Fibroblast of the aortic adventitia (primary cell): ENCODE measurements at regions not wholly inside any gene's neighbourhood (a gene's known extent, or its start where the extent isn't known, plus 50 kb on each side); places are given as distances from the start of the nearest gene placed in this dataset.

Source experiments
- DNase-seq: peaks from one replicate; pipeline ENCODE4 v3.0.0-alpha.2; 2010; ENCODE audit warnings: low read depth
- H3K4me3 ChIP-seq: 2 replicates; pipeline ENCODE4 v1.5.1; 2011; ENCODE audit warnings: low read depth, mild to moderate bottlenecking, control low read depth, low read length, moderate library complexity
- CTCF ChIP-seq: IDR thresholded peaks from 2 replicates; pipeline ENCODE4 v1.5.1; 2011; ENCODE audit warnings: mild to moderate bottlenecking, low read length, control low read depth, inconsistent platforms; ENCODE audit not compliant: insufficient read depth

DNA sequence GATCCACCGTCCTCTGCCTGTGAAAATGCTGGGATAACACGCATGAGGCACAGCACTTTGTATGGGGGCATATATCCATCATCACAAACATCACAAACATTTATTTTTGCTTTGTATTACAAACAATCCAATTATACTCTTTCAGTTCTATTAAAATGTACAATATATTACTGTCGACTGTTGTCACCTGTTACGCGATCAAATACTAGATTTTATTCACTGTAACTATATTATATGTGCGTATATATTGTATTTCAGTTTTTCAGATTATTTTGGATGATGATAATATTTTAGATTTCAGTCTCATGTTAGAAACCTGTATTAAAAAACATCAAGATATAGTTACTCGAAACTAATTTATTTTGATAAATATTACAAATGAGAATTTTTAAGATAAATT is 998.3 kb downstream of the EFNB2 start:
- no peak for DNase-seq
- H3K4me3 ChIP-seq: no peak overlapping the region
- no peak for TF ChIP-seq CTCF

GRCh38 chr13:105530468-105530867 is 1005.0 kb downstream of the EFNB2 start:
- H3K4me3 ChIP-seq: no peak overlapping the region
- no peak for DNase-seq
- no peak for TF ChIP-seq CTCF

- H3K4me3 ChIP-seq: no peak overlapping the region
- DNase-seq: no peak
- no peak for TF ChIP-seq CTCF
Measured at GRCh38 chr13:105527127-105527526, 1008.3 kb downstream of the EFNB2 start.

DNA sequence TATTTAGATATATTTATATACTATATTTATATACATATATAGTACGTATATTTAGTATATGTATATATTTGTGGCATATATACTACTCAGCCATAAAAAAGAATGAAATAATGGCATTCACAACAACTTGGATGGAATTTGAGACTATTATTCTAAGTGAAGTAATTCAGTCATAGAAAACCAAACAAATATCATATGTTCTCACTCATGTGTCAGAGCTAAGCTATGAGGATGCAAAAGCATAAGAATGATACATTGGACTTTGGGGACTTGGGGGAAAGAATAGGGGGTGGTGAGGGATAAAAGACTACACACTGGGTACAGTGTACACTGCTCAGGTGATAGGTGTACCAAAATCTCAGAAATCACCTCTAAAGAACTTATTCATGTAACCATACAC is 1015.7 kb downstream of the EFNB2 start:
- no peak for DNase-seq

GRCh38 chr13:105518086-105518485 is 1017.4 kb downstream of the EFNB2 start:
- no peak for DNase-seq
- no peak for TF ChIP-seq CTCF
- H3K4me3 ChIP-seq: no peak overlapping the region

More for the DNA sequence above, 1015.7 kb downstream of the EFNB2 start:
- TF ChIP-seq CTCF: no peak
- no peak overlapping the region for H3K4me3 ChIP-seq

DNA sequence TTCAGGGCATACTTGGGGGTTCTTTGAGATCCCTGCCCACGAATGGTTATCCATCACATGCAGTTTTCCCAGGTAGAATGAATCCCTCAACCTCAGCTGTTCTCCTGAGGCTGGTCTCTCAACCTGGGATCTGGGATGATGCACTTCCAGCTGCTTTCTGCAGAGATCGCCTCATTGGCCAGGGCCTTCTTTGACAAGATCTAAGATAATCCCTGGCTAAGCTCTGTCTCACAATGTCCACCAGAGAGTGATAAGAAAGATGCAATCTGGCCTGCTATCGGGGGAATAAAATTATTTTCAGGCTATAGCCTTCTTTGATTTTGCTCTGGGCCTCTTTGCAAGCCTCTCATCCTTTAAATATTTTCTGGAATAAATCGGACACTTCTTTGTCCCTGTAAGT is 1021.1 kb downstream of the EFNB2 start:
- TF ChIP-seq CTCF: no peak
- no peak for DNase-seq
- H3K4me3 ChIP-seq: no peak overlapping the region

- H3K4me3 ChIP-seq: no peak overlapping the region
- TF ChIP-seq CTCF: no peak
- DNase-seq: no peak
Measured at GRCh38 chr13:105513448-105513847, 1022.0 kb downstream of the EFNB2 start.
